H1 (cell line): ENCODE measurements at regions not wholly inside any gene's neighbourhood (a gene's known extent, or its start where the extent isn't known, plus 50 kb on each side); places are given as distances from the start of the nearest gene placed in this dataset.

ENCODE experiments used
- GTF2F1 ChIP-seq: IDR thresholded peaks from 2 replicates; pipeline ENCODE4 v1.6.1; 2012; ENCODE audit warnings: low read depth, low read length, improper control_type of control experiment, borderline replicate concordance

- TF ChIP-seq GTF2F1 = no peak
These were observed 118.9 kb upstream of the TANK start (continued) for GRCh38 chr2:161041356-161041755.
